GM15510 (cell line): ENCODE measurements at regions not wholly inside any gene's neighbourhood (a gene's known extent, or its start where the extent isn't known, plus 50 kb on each side); places are given as distances from the start of the nearest gene placed in this dataset.

ENCODE experiments used
- POLR2A ChIP-seq: IDR thresholded peaks from 3 replicates; pipeline ENCODE4 v1.6.1; 2011; ENCODE audit warnings: borderline replicate concordance; ENCODE audit not compliant: insufficient read length; ENCODE audit errors: extremely low read depth

DNA sequence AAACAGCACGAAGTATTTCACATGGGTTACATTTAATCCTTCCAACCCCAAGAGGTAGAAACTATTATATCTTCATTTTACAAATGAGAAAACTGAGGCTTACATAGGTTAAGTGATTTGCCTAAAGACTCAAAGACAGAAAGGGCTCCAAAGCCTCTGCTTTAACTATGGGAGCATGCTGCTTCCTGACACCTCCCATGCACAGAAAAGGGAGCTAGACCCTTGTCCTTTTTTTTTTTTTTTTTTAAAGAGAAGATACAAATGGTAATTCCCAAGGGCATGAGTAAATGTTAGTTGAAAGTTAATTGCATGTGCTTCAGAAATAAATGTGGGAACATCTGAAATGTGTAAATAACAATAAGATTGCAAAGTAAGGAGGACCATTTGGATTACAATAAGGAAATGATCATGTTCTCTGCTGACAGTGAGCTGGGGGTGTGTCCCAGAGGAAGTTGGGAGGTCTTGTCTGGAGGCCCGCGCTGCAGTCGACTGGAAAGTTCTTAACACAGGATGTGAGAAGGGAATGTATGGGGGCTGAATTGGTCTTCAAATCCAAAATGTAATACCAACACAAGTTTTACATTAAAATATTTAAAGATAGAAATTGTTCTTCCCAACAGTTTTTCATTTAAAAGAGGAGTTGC, 500.3 kb downstream of the KLF12 start:
- no peak for TF ChIP-seq POLR2A

GRCh38 chr13:73631411-73631810, 502.8 kb downstream of the KLF12 start:
- no peak for TF ChIP-seq POLR2A

DNA sequence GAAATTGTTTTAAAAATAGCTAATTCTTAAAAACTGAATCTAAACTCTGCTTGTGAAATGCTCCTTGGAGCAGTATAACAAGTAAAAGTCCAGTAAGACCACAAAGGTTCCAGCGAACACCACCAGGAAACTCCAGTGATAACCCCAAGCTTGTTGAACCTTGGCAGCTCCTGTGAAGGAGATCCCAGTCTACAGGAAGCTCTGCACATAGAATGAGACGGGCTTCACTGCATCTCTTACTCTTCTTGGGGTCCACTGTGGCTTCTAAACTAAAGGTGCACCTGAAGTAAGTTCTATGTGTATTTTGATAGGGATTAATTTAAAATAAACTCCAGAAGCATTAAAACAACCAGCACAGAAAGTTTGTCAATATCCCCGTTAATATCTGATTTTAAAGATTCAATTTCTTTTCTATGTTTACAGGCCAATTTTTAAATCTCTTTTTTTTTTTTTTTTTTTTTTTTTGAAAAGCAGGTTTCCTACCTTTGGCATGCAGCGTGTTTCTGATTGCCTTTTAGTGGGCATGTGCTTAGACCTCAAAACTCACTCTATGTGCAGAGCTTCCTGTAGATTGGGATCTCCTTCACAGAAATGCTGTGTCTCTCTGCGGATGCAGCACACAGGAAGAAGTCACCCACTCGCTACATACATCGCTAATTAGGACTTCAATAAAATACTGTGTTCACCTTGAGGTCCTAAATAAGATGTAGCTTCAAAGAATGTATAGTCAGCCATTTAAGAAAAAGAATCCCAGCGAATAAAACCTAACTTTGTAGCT, 508.5 kb downstream of the KLF12 start:
- TF ChIP-seq POLR2A: no peak

GRCh38 chr13:73623281-73623680, 510.9 kb downstream of the KLF12 start:
- TF ChIP-seq POLR2A: no peak

- no peak for TF ChIP-seq POLR2A
These were observed 511.8 kb downstream of the KLF12 start for GRCh38 chr13:73622381-73622780.

- TF ChIP-seq POLR2A: no peak
These were observed 515.8 kb downstream of the KLF12 start for GRCh38 chr13:73618275-73618865.

DNA sequence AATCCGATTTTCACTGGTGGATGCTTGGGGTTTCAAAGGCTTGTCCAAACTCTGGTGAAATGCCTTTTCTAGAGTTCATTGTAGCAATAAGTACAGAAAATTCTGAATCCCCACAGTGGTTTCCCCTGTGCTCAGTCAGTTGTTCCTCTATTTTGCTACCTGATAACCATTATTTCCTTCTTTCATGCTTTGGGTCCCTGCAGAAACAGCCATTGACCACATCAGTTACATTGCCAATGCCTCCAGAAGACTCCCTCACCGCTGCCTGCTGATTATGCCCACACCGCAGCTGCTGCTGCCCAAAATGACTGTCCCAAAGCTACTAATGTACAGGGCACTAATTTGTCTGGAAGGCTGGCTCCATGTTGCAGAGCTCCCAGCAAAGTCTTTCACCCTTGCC, 517.3 kb downstream of the KLF12 start:
- TF ChIP-seq POLR2A: no peak

DNA sequence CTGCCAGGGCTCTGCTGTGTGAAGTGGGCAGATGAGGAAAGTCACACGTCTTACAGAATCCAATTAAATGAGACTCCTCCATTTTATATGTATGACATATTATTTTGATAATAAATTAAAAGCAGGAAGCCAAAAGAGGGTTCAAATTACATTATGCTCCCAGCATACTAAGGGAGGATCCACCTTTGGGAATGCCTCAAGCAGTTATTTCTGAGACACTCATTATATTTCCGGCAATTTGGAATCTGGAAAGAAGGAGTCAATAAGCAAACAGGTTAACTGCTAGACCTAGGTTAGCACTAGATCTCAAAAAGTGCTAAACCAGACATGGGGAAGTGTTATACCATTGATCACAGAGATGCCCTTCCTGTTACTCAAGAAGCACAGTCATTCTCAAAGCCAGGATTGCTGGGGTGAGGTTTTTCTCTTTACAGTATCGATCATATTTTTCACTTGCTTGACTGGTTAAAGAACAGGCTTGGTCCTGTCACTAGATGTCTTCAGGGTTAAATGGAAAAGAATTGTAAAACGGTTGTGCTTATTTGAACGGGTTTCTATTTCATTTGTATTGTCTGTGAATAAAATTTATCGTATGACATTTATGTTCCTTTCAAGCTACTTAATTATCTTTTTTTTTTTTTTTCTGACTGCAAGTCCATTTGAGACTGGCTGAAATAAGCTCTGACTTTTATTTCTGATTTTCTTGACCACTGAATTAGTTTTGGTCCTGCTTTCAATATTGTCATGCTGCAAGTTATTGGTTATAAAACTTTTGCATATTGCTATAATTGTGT, 523.2 kb downstream of the KLF12 start:
- no peak for TF ChIP-seq POLR2A

DNA sequence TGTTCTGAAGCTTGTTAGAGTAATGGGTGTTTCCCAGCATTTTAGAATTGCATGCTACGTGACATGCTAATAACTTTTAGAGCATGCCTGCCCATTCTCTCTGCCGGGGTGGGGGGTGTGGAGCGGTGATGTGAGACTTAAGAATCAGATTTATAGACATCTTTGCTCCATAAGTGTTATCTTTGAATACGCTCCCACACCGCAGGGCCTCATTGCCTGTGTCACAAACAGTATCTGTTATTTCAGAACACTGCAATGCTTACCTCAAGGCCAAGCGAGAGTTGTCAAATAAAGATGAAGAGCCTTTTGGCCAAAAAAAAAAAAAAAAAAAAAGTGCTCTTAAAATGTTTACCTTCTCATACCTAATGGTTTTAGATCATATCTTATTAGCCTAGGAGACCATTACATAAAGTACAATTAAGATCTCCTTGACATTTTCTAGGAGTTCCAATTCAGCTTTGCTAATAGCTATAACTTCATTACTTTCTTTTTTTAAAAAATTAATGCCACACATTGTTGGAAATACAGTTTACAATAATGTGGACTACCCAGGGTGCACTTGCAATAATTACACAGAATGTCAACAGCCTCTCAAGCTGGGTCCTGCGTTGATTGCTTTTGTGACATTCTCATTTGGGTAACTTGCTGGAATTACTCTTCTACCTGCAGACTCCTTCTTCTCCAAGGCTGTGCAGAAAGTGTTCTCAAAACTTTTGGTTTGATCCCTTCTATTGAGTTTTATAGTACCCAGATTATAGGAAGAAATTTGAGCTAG, 525.3 kb downstream of the KLF12 start:
- TF ChIP-seq POLR2A: no peak

DNA sequence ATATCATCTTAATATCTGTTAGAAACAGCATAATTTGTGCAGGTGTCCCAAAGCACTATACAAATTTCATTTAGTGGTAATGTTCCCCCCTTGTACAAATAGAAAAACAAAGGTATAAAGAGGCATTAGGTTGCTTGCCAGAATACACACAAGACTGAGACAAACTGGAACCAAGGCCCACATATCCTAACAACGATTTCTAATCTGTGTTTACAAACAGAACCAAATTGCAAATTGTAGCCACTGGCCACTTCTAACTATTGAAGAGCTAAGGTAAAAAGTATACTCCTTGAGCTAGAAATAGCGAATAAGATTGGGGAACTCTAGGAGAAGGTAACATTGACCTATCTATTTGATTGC, 526.1 kb downstream of the KLF12 start:
- TF ChIP-seq POLR2A: no peak

- no peak for TF ChIP-seq POLR2A
These were observed 526.6 kb downstream of the KLF12 start for GRCh38 chr13:73607489-73608156.

- no peak for TF ChIP-seq POLR2A
These were observed 530.6 kb downstream of the KLF12 start for GRCh38 chr13:73603646-73604045.

- TF ChIP-seq POLR2A: no peak
These were observed 531.9 kb downstream of the KLF12 start for GRCh38 chr13:73602295-73602694.

DNA sequence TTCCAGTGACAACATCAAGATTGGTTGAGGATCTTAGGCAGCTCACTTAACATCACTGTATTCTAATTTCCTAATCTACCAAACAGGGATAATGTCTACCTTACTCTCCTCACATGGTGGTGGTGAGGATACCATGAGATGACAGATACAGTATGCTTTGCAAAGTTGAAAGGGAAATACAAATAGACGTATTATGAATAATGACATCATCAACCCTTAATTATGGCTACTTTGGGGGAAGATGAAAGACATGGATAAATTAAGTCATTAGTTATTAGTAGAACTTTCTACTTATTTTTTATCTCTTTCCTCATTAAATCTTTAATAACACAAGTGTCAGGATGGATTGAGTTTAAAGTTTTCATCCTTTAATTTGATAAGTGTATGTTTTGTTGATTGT, 532.5 kb downstream of the KLF12 start:
- TF ChIP-seq POLR2A: no peak
